GM12872 (cell line): ENCODE measurements at regions not wholly inside any gene's neighbourhood (a gene's known extent, or its start where the extent isn't known, plus 50 kb on each side); places are given as distances from the start of the nearest gene placed in this dataset.

Experiments
- CTCF ChIP-seq: IDR thresholded peaks from 3 replicates; pipeline ENCODE4 v1.5.1; 2011; ENCODE audit warnings: low read depth, mild to moderate bottlenecking, low read length, moderate library complexity; ENCODE audit not compliant: insufficient read depth

GRCh38 chr22:49673048-49673447 lies 154.6 kb downstream of the BRD1 start:
- TF ChIP-seq CTCF, result no peak

- TF ChIP-seq CTCF, result no peak
Measured at GRCh38 chr22:49672014-49672516, 155.6 kb downstream of the BRD1 start.

GRCh38 chr22:49671331-49672013 lies 156.2 kb downstream of the BRD1 start:
- TF ChIP-seq CTCF, result no peak

- no peak for TF ChIP-seq CTCF
Measured at GRCh38 chr22:49670456-49671330, 157.0 kb downstream of the BRD1 start.

GRCh38 chr22:49668402-49668801 lies 159.3 kb downstream of the BRD1 start:
- no peak for TF ChIP-seq CTCF

- TF ChIP-seq CTCF, result no peak
Measured at GRCh38 chr22:49667236-49667635, 160.4 kb downstream of the BRD1 start.

- no peak for TF ChIP-seq CTCF
Measured at GRCh38 chr22:49666146-49666809, 161.4 kb downstream of the BRD1 start.
